GM19035 (cell line): ENCODE measurements at regions not wholly inside any gene's neighbourhood (a gene's known extent, or its start where the extent isn't known, plus 50 kb on each side); places are given as distances from the start of the nearest gene placed in this dataset.
"Not testable (repeated sequence)": the region's sequence is repeated elsewhere in the genome, so short reads cannot be mapped to it uniquely, and the experiment has no call there.

Experiments
- ATAC-seq: cut with Tn5 transposase; IDR thresholded peaks from one replicate; pipeline ENCODE4 v1.9.1; 2021; ENCODE audit not compliant: unreplicated experiment

DNA sequence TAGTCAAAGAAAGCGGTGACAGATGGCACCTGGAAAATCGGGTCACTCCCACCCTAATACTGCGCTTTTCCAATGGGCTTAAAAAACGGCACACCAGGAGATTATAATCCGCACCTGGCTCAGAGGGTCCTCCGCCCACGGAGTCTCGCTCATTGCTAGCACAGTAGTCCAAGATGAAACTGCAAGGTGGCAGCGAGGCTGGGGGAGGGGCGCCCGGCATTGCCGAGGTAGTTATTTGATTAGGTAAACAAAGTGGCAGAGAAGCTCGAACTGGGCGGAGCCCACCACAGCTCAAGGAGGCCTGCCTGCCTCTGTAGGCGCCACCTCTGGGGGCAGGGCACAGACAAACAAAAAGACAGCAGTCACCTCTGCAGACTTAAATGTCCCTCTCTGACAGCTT, 521.1 kb downstream of the ETNK1 start:
- ATAC-seq: not testable (repeated sequence)

DNA sequence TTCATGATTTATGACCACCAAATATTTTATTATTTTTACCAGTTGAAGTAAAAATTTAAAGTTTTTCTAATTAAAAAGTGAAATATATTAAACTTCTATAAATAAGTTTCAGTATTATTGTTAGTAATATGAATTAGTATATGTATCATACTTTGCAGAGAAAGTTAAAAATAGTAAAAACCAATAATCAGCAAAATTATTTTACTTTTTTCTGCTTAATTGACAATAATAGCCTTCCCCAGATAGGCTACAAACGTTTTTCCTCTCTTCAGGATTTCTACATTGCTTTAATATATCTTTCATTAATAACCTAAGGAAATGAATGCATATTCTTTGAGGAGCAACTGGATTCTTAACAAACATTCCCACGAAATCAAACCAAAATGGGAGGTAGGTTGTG, 543.5 kb downstream of the ETNK1 start:
- ATAC-seq: no peak

DNA sequence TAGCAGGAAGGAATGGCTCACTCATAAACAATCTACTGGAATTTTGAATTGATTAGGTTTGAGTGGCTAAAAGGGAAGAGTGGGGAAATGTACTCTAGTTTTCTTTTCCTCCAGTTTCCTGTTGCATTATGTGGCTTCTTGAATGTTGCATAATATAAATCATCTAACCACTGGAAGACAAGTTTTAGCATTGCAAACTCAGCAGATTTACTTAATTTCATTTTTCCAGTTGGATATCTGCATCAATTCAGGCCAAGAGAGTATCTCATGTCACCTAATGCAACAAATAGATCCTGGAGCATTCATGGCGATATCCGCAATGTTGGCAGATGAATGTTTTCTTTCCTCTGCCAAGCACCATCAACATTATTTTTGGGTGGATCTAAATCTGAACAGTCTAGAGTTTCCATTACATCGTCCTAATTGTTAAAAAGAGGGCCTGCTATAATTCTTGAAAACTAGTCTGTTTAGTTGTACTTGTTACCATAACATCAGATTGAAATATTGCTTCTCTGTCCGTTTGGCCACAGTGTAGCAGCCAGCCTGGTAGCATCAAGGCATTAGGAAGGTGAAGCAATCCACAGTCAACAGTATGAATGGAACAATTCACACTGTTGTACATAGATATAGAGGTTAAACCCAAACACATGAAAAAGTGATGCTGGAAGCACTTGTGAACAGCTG, 544.2 kb downstream of the ETNK1 start:
- no peak for ATAC-seq

DNA sequence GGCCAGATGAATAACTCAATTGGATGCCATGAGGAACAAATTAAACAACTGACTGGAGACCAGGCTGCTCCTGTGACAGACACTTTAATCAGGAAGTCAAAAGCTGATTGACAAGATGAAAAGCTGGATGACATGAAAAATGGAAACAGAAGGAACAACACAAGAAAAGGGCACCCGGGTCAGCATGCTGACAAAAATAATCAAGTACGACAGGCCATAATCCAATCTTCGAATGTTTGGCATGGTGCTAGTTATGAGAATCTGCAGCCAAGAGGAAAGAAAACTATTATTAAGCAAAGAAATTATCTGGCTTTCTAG, 544.7 kb downstream of the ETNK1 start:
- no peak for ATAC-seq

DNA sequence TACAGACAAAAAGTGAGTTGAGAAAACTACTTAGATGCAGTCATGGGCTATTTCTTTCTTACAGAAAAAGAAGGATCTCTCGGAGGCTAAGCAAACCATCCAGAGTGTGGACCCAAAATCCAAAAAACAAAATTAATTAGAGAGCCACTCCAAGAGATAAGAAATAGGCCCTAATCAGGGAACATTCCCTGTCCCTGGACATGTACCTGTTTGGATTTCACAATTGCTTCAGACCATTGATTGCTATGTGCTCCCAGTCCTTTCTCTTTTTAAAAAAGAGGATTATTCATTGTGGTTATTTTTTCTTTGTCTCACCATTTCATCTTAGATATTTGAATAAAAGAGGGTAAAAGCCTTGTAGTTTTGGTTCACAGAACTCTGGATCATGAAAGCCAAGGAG, 549.9 kb downstream of the ETNK1 start:
- ATAC-seq: no peak

DNA sequence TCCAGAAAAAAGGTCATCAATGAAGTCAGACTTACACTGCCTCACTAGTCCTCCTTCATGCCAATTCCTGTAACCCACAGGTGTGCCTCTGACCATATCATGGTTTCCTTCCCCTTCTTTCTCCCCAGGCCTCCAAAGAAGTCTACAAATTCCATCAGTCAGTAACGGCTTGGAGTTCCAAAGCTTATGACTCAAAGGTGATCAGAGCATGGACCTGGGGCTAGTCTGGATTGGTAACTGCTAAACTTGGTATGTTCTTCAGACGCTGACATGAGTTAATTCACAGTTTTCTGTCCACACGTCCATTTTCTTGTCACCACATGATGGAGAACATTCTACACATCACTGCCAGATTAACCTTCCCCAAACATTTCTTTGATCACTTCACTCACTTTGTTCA, 560.4 kb downstream of the ETNK1 start:
- no peak for ATAC-seq

DNA sequence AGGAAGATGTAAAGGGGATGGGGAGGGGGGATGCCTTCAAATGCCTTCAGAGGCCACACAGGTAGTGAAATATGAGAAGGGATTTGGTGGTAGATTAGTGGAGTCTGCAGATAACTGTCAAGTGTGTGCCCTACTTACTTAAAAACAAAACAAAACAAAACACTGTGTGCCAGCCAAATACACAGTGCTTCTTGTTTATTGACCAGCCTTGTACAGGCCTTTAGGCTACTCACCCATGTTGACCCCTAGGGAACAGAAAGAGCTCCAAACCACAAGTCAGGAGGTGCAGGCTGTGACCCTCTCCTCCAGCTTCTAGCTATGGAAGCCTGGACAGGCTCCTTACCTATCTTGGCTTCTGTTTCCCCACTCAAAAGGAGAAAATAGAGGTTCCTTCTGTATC, 562.0 kb downstream of the ETNK1 start:
- no peak for ATAC-seq

DNA sequence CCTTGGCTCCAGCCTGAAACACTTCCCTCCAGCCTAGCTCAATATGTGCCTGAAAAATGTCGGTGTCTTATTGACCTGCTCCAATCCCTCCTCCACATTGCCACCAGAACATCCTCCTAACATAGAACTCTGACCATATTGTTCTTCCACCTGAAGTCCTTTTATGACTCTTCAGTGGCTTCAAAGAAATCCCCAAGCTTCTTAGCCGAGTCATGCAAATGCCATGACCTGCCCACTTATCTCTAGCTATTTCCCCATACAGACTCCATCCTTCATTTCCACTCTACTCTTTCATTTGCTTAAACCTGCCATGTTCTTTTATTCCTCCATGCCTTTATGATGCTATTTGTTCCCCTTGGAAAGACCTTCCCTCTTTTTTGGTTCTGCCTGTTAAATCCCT, 568.6 kb downstream of the ETNK1 start:
- ATAC-seq: no peak

DNA sequence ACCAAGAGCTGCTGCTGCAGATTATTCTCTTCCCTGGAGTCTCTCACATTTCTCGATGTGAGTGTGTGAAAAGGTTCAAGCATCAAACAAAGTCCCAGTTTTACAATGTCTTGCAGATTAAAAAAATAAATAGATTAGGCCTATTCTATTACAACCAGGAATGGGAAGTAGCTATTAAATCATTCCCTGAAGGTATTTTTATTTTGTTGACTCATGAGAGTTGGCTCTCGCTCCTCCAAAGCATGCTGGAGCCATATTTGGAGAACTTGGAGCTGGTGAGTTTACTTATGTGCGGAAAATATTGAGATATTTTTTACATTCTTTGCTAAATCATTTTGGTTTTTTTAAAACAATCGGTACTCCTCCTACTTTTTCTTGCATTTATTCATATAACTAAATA, 572.3 kb downstream of the ETNK1 start:
- ATAC-seq: no peak

DNA sequence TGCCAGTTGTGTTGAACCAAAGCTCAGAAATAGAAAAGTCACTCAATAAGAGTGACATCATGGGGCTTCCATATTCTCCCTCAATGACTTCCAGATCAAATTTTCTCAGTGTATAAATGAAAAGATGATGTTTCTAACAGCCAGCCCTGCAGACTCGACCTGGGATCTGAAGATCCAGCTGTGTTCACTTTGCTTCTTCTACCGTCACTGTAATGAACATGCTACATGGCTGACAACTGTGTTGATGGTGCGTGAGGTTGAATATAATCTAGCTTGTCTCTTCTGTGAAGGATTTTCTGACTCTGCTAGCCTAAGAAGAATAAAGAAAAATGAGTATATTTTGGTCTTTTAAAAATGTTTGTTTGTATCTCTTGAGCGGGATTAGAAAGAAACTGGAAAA, 577.8 kb downstream of the ETNK1 start:
- ATAC-seq: no peak

DNA sequence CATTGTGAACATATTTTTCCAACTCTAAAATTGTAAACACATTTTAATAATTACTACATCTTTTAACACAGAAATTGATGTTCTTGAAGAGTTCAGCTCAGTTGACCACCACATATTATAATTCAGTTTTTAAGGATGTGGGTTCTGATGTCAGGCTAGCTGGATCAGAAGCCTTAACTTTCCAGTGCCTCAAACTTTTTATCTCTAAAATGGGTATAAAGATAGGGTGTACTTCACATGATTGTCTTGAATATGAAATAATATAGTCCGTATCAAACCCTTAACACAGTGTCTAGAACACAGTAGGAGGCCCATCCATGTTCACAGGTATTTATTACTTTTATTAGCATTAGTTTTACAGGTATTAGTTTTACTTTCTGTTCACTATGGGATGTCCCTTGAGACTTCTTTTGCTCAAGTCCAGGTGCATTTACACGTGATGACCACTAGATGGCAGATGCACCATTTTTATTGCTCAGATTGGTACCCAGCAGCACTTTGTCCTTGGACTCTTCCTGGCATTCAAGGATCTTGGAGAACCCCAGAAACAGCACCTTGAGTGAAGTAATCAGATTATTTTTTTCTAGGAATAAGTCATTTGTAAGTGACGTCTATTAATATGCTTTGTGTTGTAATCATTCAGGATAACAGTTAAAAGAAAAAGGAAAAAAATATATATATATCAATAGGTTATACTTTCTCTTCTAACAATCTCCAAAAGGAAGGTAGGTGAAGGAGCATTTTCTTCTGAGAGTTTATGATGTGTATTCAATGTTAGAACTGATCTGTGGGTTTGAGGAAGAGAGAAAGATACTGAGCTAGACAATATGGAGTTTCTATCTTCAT, 580.2 kb downstream of the ETNK1 start:
- ATAC-seq: peak; percentile 92

DNA sequence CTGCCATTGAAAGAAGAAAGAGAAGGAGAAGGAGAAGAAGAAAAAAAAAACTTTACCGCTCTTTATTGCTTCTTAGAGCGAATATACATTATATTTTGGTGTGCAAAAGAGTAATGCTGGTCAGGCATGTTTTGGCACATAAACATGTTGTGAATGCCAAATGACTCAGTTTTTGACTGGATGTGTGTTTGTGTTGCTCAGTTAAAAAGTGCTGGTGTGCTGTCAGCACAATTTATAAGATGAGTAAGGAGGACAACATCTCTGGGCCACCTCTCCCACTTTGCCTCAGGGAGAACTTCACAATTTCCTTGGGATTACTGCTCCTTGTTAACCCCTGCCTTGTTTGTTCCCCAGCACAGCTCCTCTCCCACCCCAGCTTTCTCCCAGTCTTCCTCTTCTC, 584.8 kb downstream of the ETNK1 start:
- no peak for ATAC-seq

DNA sequence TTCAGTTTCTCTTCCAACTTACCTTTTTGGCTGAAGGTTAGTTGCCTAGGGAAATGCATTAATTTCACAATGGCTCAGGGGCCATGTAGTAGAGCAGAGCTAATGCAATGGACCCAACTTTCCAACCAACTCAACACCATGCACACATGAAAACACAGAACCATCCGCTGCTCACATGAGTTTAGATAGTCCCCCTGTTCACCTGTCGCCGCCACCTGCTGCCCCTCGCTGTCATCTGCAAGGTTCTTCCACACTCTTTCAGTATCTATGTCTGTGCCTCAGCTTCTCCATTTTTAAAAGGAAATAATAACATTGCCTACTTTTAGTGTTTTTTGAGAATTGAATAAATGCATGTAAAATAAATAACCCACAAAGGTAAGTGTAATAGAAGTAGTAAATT, 585.6 kb downstream of the ETNK1 start:
- no peak for ATAC-seq

DNA sequence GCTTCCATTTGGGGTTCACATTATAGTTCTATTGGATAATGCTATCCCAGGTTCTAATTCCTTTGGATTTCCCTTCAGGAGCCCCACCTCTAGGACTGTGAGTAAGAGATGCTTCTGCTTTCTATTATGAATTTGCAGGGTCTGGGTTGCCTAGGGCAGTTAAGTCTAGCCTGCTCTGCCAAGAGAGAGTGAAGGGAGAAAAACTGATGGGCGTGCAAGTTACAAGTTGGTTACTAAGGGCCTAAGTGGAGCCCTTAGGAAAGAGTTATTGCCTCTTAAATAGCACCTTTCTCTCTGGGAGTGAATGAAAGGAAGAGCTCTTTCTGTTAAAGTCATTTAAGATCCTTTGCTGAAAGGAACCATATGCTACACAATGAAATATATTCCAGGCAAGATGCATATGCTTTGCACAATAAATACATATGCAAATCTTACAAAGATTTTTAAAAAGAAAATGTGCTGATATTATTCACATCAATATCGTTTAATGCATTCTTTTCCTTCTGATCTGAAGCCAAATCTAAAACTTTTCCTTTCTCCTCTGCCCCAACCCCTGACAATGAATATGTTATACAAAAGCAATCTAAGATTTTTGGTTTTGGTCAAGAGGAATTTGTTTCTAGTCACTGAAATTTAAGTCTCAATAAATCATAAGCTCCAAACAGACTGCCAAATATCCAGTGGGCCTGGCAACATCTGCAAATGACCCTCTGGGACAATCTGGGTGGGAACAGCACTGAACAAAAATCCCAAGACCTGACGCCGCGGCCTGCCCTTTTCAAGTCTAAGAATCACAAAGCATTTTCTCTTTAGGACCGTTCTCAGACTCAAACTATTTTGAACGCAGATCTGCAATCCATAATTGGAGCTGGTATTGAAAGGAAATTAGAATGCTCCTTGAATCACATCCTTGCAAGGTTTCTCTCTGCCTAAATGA, 586.7 kb downstream of the ETNK1 start:
- ATAC-seq: no peak

DNA sequence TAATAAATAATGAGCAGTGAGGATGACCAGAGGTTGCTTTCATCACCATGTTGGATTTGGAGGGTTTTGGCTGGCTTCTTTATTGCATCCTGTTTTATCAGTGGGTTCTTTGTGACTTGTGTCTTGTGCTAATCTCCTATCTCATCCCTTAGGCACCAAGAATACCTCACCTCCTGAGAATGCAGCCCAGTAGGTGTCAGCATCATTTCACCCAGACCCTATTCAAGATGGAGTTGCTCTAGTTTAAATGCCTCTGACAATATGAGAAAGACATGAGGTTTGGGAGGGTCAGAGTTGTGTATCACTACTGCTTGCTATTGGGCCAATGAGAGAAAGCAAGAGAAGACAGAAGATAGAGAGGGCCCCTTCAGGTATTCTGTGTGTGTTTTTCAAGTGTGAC, 592.2 kb downstream of the ETNK1 start:
- ATAC-seq: no peak

DNA sequence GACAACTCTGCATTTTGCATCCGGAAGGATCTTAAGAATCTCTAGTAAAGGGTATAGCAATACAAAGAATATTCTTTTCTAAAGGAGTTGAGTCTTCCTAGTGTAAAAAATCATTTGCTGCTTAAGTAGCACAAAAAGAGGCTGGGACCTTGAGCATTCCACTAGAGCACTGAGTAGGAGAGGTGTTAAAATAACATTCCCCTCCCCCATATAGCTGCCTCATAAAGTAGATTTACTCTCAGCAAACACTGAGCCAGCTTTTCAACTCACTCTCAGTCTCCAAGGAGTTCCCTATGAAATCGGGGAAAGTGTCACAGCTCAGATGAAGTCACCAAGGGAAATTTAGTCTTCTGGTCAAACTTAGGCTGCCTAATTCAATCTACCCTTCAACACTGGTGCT, 592.7 kb downstream of the ETNK1 start:
- no peak for ATAC-seq

DNA sequence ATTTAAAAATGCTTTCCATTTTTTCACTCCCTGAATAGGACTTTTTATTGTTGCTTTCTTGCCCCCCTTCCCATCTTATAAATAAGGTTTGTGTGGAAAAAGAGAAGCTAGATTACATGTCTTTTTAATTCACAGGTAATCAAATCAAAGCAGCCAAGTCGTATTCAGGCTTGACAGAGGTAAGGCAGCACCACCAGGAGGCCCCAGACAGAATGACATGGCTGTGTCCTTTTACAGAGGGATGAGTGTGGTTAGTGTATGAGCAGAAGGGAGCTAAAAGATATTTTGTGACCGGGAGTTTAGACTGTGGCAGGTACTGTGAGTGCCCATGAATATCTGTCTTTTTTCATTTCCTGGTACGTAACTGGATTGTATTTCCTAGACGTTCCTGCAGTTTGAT, 596.1 kb downstream of the ETNK1 start:
- no peak for ATAC-seq

DNA sequence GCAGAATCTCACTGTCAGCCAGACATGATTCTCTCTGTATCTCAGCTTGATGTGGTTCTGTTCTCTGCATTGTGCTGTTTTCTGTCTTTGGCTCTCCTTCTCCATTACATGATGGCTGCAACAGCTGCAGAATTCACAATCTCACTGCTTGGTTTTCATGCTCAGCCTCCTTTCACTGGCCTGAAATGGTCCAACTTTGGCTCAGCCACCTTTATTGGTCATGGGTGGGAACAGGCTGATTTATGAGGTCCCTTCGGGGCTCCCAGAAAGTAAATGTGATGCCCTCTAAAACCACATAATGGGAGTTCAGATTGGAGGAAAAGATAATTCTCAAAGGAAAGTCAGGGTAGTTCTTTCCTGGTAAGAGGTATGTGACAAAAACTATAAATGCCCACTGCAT, 597.0 kb downstream of the ETNK1 start:
- no peak for ATAC-seq

DNA sequence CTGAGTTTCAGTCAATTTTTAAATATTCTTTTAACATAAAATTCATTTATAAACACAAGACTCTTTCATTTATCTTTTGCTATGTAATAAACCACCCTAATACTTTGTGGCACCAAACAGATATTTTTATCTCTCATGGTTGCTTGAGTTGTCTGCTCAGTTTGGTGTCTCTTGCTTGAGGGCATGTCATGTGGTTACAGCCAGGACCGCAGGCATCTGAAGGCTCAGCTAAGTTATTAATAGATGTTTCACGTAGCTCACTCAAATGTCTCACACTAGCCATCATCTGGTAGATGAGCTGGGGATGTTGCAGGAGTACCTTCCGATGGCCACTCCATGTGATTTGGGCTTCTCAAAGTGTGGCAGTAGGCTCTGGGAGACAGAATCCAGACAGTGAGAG, 597.8 kb downstream of the ETNK1 start:
- peak; percentile 57 for ATAC-seq

DNA sequence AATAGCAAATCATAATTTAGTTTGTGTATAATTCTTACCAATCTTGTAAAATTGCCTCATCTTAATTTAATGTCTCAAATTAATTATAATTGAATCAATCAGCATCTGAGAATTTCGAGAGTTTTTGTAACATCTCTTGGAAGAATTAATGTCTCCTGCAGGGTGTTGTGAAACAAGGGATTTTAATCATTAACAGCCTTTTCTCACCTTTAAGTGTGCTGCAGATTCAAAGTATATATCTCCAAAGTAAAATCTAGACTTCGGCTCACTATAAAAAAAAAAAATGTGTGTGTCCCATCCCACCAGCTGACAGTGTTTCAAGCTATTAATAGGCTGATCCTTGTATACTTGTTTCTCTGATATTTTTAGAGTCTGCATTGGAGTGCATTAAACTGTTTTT, 603.1 kb downstream of the ETNK1 start:
- no peak for ATAC-seq

DNA sequence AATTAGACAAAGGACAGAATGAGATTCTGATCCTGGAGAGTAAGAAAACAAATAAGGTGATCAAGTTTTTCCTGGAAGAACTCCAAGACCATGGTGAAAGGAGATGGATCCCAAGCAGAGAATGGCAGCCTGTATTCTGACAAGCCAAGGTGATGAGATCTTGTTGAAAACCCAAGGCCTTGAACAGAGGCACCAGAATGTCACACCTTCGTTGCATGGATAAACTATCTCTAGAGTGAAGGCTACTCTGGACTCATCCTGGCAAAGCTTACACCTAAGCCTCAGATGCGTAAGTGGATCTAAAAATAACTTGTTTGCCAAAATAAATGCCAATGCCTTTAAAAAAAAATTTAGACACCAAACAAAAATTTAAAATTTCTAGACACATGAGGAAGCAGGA, 605.9 kb downstream of the ETNK1 start:
- ATAC-seq: no peak
